GM18502 (cell line): ENCODE measurements at regions not wholly inside any gene's neighbourhood (a gene's known extent, or its start where the extent isn't known, plus 50 kb on each side); places are given as distances from the start of the nearest gene placed in this dataset.
A peak's percentile ranks its signal among the peaks of the same experiment; 100 is the strongest.
"Not testable (repeated sequence)": the region's sequence is repeated elsewhere in the genome, so short reads cannot be mapped to it uniquely, and the experiment has no call there.

Source experiments
- ATAC-seq: cut with Tn5 transposase; IDR thresholded peaks from one replicate; pipeline ENCODE4 v1.9.1; 2021; ENCODE audit warnings: mild to moderate bottlenecking; ENCODE audit not compliant: unreplicated experiment, poor library complexity

DNA sequence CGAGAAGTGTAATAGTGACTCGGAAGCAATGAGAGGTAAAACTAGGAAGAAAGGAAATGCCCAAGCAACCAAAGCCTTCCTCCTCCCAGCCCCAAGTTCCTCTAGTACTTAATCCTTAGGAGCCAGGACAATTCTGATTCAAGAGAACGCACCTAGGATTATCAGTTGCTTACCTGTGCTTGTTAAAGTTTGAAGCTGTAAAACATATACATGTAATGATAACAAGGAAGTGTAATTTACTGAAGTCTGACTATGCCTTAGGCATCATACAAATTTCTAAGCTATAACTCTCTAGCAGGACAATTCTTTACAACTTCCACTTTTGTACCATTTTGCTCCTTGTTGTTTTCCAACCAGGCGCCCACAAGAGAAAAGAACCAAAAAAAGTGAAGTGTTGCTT lies 92.8 kb upstream of the OSBPL8 start:
- no peak for ATAC-seq

DNA sequence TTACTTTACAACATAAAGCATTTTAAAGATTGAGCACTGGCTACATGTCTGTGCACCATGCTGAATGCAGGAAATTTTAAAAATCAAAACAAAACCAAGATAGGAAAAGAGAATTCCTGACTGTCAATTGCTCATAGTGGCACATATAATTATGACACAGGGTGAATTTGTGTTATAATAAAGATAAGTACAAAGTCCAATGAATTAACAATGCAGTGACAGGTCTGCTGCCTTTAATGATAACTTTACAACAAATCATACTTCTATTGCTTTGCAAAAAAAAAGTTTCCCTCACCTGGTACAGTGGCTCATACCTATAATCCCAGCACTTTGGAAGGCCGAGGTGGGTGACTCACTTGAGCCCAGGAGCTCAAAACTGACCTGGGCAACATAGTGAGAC lies 93.8 kb upstream of the OSBPL8 start:
- no peak for ATAC-seq

DNA sequence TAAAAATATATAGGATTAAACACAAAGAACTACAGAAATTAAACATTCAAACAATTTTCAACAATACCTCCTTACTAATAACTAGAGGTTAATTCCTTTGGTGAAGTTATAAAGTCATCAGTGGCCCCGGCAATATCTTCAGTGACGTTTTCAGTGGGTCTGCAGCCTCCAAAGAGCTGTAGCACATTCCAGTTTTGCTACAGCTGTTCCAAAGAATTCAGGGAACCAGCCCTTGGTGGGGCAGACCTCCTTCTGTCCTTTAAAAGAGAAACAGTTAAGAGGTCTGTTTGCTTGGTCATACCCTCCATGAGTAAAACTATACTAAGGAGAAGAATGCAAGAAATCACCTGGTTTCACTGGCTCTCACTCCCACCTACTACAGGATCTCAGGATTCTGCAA lies 99.2 kb upstream of the ZDHHC17 start:
- no peak for ATAC-seq

DNA sequence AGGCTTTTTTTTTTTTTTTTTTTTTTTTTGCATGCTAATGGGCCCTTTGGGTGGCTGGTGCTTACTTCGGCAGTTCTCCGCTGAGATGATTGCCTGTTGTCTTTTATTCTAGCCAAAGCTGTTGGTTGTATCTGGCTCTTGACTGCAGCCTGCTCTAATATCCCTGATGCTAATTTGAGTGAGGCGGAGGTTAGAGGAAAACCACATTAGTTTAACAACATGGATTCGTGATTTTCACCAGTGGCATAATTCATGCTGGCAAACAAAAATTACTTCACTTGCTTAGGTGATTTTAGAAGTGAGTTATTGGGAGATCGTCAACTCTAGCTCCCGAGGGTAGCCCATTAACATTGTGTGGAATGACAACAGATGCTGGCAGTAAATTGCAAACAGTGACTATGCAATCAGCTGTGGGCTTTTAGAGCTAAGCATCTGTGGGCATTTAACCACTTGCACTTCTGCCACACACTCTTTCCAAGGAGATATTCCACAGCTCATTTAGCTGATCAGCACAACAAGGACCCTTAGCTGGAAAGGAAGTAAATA lies 97.6 kb upstream of the ZDHHC17 start:
- no peak for ATAC-seq

DNA sequence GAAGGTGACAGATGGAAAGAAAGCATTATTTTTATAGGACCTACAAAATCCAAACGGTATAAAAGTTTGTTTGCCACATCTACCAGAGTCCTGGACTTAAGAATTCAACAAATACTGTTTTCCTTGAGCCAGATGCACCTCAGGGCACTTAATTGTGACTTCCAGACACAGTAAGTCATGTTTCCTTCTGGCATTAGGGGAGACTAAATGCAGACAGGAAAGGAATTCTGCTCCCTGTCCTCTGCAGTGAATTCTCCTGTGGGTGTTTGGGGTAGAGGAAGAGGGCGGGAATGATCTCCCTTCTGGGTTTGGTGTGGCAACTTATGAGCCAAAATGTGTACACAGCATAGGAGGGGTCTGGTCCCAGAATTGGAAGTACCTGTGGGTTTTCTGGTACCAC lies 93.9 kb upstream of the ZDHHC17 start:
- no peak for ATAC-seq

DNA sequence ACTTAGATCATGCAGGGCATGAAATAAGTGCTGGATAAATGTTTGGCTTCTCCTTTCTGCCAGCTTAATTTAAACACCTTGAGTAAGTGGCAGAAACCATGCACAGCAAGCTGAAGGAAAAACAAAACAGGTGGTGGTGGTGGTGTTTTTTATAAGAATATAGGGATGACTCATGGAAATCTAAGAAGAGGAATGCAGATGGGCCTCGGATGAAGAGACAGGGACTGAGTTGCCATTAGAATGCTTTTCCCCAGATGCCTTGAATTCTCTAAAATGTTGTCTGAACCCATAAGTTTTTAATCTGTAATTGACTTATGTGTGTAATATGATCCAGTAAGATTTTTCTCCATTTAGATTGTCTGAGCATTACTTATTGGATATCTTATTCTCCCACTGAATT lies 93.1 kb upstream of the ZDHHC17 start:
- no peak for ATAC-seq

DNA sequence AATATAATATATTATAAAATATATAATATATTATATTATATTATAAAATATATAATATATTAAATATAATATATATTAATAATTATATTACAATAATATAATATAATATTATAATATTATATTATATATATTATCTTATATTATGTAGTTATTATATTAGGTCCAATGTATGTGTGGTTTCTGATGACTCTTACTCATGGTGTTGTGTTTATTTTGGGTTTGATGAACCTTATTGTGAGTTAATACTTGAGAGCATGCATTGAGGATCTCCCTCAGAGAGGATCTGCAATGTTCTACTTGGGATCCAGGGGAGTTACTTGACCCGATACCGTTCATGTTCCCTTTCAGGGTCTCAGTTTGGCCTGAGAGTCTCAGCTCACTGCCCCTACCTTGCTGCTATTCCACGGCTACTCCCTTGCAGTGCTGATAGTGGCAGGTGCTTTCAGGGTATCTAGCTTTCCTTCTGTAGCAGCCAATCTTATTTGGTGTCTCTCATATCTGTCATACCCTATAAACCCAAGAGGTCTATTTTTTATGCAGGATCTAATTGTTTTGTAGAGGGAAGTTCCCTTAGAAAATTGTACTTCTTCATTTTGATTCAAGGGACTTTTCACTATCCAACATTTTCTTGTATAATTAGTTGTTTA lies 89.1 kb upstream of the ZDHHC17 start:
- no peak for ATAC-seq

DNA sequence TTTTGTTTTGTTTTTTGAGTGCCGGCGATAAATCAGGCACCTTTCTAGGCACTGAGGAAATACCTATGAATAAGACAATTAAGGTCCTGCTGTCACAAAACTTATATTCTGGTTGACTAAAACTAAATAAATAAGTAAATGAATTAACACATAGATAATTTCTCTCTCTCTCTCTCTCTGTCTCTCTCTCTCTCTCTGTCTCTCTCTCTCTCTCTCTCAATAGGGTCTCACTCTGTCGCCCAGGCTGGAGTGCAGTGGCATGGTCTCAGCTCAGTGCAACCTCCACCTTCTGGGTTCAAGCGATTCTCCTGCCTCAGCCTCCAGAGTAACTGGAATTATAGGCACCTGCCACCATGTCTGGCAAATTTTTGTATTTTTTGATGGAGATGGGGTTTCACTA lies 87.7 kb upstream of the ZDHHC17 start:
- ATAC-seq = not testable (repeated sequence)

DNA sequence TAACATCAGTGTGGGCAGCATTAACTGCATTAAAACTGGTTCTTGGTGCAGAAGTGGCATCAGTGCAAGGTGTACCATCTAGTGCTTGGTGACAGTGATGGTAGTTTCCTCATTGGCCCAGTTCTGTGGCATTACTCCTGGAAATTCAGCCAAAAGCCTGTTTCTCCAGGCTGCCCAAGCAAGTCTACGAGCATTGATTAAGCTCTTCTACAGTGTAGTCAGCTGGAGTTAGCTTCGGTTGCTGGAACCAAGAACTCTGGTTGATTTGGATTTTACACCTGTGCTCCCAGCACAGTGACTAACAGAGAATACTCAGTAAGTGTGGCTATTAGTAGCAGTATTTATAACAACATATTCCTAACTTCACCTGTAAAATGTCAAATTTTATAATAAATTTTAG lies 84.9 kb upstream of the ZDHHC17 start:
- no peak for ATAC-seq

DNA sequence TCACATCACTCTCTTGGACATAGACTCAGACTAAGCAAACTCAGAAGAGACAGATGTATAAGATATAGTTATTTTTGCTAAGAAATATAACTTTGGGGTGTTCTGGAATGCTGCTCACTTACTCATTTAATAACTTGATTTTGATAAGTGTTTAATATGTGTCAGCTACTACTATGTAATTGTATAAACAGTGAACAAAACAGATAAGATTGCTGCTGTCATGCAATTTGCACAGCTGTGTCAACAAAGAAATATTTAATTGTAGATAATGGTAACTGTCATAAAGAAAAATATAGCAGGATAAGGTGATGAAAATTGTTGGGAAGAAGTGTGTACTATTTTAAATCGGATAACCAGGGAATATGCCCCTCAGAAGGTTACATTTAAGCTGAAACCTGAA lies 84.1 kb upstream of the ZDHHC17 start:
- ATAC-seq = no peak

DNA sequence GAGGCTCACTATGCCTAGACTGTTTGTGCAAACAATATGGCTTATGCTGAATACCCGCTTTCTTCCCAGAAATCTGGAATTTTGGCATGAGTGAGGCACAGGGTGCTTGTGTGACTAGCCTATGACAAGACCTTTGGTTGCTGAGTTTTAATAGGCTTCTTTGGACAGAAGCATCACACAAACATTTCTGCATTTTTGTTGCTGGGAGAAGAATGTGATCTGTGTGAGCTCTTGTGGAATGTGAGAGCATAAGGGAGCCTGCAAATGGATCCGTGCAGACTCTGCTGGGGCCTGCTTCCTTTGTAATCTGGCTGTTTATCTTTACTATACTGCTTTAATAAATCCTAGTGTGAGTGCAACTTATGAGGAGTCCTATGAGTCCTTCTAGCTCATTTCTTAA lies 83.0 kb upstream of the ZDHHC17 start:
- no peak for ATAC-seq

DNA sequence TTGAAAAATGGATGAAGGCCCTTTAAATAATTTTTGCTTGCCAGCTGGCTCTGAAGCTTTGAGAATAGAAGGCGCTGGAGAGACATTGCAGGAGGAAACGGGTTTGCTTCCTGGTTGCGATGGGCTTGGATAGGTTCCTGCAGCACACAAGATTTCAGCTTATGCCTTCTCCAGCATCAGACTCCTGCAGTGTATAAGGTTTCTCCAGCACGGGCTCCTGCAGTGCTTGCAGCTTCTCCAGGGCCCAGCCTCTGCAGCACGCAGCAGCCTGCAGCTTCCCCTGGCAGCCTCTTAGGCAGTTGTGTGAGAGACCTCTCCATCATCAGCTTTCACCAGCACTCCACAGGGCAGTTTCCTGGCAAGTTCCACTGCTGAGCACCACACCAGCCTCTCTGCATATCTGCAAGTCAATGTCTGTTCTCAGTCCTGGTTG lies 78.7 kb upstream of the ZDHHC17 start:
- no peak for ATAC-seq

DNA sequence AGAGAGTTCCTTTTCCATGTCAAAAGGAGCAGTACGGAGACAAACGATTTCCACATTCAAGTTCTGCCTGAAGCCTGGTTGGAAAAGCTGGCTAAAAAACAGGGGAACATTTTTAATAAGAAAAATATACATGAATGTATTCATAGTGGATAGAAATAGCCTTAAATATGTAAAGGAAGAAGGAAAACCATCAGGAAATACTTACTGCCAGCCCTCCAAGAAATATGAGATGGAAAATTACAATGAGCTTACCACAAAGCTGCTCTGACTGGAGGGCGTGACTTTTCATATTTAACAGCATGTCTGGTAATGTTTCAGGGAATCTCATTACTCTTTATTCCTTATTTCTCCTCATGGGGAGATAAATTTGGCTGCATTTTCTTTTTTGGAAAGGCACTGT lies 75.9 kb upstream of the ZDHHC17 start:
- ATAC-seq = no peak

DNA sequence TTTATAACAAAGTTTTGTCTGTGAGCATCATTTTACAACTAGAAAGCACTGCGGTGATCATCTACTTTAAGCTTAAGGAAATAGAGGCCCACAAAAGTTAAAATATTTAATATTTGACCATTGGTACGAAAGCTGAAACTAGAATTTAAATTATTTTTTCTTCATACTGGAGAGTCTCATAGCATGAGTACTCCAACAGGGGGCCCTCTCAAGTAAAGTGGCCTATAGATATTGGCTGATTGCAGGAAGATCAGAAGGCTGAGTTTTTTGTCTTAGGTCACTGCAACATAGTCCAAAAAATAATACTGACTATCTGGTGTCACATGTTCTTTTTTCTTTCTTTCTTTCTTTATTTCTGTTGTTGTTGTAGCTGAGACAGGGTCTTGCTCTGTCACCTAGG lies 75.3 kb upstream of the ZDHHC17 start:
- ATAC-seq = peak; percentile 54

DNA sequence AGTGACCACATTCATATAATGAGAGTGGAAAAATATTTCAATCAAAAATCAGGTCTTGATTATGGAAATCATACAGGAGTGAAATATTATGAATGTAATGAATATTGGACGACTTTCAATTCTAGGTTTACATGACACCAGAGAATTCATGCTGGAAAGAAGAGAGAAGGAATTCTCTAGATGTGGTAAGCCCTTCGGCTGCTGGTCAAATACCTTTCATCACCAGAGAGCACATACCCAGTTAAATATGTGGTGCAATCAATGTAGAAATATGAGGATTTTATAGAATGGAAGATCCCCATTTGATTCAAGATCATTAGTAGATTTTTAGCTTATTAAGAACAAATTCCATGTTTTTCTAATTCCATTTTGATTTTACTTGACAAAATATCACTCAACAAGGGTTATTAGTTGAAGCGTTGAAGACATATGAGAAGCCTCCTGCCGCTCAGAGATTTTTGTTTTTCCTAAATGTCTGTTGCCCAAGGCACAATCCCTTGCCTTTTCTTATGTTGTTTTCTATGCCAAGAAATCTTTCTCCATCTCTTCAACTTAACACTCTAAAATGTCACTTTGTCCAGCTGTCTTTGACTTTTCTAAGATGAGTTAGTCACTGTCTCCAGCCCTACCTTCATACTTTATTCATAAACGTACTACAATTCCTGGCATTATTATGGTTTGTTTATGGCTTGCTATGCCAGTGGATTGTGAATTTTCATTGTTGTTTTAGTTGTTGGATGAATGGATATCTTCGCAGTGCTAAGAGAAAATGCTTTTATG lies 72.8 kb upstream of the ZDHHC17 start:
- ATAC-seq = no peak

DNA sequence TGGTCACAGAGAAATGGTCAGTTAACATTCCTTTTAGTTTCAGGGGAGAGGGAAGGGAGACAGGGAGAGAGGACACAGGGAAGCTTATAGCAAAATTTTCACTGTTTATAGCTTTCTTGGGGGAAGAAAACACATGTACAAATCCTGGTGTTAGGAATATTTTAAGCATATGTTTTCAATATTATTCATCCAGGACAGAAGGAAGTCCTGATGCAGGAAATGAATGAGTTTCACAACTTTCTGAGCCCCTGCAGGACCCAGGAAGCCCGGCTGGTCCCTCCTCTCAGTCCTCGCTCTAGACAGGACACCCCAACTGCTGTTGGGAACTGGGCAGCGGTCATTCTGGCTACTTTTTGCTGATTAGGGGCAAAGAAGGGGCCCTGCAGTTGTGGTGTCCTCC lies 71.1 kb upstream of the ZDHHC17 start:
- ATAC-seq = no peak

DNA sequence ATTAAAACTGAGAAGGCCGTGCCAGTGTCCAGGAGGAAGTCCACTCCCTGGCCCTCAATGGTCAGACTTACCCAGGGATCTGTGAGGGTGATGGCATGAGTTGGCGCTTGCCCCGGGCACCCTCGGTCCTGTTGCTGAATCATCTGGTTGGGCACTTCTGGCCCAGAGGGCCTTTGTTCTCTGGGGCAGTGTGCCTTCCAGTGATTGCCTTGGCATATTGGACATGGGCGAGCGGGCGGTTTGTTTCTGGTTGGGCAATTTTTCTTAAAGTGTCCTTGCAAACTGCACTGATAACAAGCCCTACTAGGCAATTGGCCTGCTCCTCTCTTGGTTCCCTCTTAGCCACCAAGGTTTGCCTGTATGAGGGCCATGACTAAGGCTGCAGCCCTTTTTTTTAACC lies 69.5 kb upstream of the ZDHHC17 start:
- ATAC-seq = no peak

DNA sequence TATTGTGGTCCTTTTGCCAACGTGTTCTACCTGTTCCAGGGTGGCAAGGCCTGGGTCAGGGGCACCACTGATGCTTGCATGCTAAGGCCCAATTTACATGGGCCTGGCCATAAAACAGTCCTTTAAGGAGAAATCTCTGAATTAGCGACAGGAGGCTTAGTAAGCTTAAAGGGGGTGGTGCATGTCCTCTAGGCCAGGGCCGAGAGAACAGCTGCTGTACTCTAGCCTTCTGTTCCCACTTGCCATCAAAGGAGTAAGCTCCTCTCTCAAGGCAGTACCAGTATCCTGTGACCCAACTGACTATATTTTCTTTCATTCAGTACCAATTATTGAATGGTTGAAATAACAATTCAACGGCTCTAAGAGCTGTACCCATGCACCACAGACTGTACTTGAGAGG lies 67.7 kb upstream of the ZDHHC17 start:
- ATAC-seq = no peak

DNA sequence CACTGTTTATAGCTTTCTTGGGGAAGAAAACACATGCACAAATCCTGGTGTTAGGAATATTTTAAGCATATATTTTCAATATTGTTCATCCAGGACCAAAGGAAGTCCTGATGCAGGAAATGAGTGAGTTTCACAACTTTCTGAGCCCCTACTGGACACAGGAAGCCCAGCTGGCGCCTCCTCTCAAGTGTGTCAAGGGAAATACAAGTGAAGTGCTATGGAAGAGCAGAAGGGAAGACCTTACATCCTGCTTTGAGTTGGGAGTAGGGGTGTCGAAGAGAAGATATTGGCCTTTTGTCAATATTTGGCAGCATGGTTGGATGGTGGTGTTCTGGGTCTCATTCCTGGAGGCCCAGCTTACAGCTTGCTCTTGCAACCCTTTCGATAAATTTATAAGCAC lies 66.1 kb upstream of the ZDHHC17 start:
- ATAC-seq = no peak

DNA sequence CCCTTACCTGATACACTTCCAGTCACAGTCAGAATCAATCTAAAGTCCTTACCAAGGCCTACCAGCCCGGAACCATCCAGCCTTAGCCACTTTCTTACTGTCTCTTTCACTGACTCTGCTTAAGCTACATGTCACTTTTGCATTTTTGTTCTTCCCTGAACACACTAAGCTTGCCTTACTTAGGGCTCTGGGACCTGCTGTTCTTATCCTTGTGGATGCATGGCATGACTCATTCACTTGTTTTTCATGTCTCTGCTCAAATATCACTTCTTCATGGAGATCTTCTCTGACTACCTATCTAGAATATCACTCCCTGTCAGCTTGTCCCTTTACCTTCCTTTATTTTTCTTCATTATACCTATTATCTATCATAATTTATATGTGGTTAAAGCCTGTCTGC lies 65.6 kb upstream of the ZDHHC17 start:
- no peak for ATAC-seq

DNA sequence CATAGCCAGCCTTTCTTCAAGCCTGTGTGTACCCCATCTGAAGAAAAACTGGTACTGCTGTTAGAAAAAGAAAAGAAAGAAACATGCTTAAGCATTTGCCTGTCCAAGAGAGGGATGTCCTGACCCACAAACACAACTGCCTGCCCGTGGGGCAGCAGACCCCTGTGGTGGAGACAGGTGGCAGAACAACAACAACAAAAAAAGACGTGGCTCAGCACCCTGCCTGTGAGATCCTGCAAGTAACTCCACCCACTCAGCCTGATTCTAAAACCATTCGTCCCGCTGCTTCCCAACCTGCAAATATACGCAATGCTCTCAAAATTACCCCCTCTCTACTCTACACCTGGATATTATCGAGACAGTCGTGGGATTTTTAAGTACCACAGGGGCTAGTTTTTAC lies 64.9 kb upstream of the ZDHHC17 start:
- ATAC-seq = no peak

DNA sequence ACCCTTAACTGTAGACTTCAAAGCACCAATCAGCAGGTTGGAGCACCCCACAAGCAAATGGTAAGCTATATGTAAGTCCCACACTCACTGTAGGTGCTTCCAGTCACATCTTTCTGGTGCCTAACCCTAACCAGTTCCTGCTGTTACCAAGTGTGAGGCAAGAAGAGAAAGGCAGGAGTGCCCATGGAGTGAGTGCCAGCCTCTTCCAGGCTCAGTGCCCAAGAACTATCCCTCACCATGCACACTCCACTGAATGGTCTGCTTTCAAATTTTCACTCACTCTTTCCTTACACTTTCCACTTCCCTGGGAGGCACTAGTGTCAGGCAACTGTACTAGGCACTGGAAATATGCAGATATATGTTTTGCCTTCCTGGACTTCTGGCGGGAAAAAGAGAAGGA lies 62.2 kb upstream of the ZDHHC17 start:
- ATAC-seq = no peak
